HG03103 (cell line): ENCODE measurements at regions not wholly inside any gene's neighbourhood (a gene's known extent, or its start where the extent isn't known, plus 50 kb on each side); places are given as distances from the start of the nearest gene placed in this dataset.

Experiments used
- ATAC-seq: cut with Tn5 transposase; IDR thresholded peaks from one replicate; pipeline ENCODE4 v1.9.1; 2021; ENCODE audit warnings: low read depth; ENCODE audit not compliant: unreplicated experiment

- ATAC-seq: peak; percentile 82
Measured at GRCh38 chr19:30227661-30228112, 144.5 kb upstream of the ZNF536 start.

GRCh38 chr19:30228113-30228834, 143.9 kb upstream of the ZNF536 start:
- no peak for ATAC-seq

GRCh38 chr19:30228835-30229524, 143.2 kb upstream of the ZNF536 start:
- no peak for ATAC-seq

- ATAC-seq: no peak
Measured at GRCh38 chr19:30229525-30230174, 142.5 kb upstream of the ZNF536 start.

GRCh38 chr19:30231408-30232318, 140.5 kb upstream of the ZNF536 start:
- no peak for ATAC-seq

GRCh38 chr19:30233375-30233774, 138.8 kb upstream of the ZNF536 start:
- ATAC-seq: no peak

- ATAC-seq: no peak
Measured at GRCh38 chr19:30235946-30236345, 136.2 kb upstream of the ZNF536 start.

GRCh38 chr19:30236587-30236986, 135.6 kb upstream of the ZNF536 start:
- no peak for ATAC-seq

- ATAC-seq: no peak
Measured at GRCh38 chr19:30237140-30237539, 135.0 kb upstream of the ZNF536 start.

- ATAC-seq: no peak
Measured at GRCh38 chr19:30240904-30241695, 131.1 kb upstream of the ZNF536 start.

GRCh38 chr19:30244533-30244932, 127.7 kb upstream of the ZNF536 start:
- ATAC-seq: no peak

GRCh38 chr19:30245401-30246039, 126.7 kb upstream of the ZNF536 start:
- no peak for ATAC-seq

- ATAC-seq: no peak
Measured at GRCh38 chr19:30249911-30250310, 122.3 kb upstream of the ZNF536 start.

- ATAC-seq: no peak
Measured at GRCh38 chr19:30252214-30252613, 120.0 kb upstream of the ZNF536 start.

GRCh38 chr19:30253581-30253996, 118.6 kb upstream of the ZNF536 start:
- ATAC-seq: no peak

- ATAC-seq: no peak
Measured at GRCh38 chr19:30254158-30254557, 118.0 kb upstream of the ZNF536 start.

GRCh38 chr19:30254789-30255188, 117.4 kb upstream of the ZNF536 start:
- ATAC-seq: no peak

- no peak for ATAC-seq
Measured at GRCh38 chr19:30255791-30256495, 116.2 kb upstream of the ZNF536 start.

GRCh38 chr19:30256496-30256850, 115.7 kb upstream of the ZNF536 start:
- ATAC-seq: no peak
